Kidney (tissue), 13 donors: ENCODE measurements at regions not wholly inside any gene's neighbourhood (a gene's known extent, or its start where the extent isn't known, plus 50 kb on each side); places are given as distances from the start of the nearest gene placed in this dataset.

Experiments
- DNase-seq, 5 donors: peaks; one replicate each; pipeline ENCODE4 v3.0.0-alpha.2; 2013 to 2020
- FAIRE-seq: peaks from 2 replicates; lab custom pipeline; 2012; peaks lifted over from hg19 to GRCh38; lab: Jason Lieb, UNC
- H3K27ac ChIP-seq, 2 donors: one replicate each; pipeline ENCODE4 v1.7.0; 2013; ENCODE audit warnings: low read depth in 2 of 2, low read length in 2 of 2, inconsistent platforms in 1 of 2
- H3K27me3 ChIP-seq: one replicate; pipeline ENCODE4 v1.7.1; 2013; ENCODE audit warnings: low read length, inconsistent platforms; ENCODE audit not compliant: control insufficient read depth, insufficient read depth
- H3K36me3 ChIP-seq, 3 donors: one replicate each; pipeline versions ENCODE4 v1.7.0 to v1.7.1; 2013; ENCODE audit warnings: low read length in 3 of 3, control low read depth in 1 of 3, inconsistent platforms in 1 of 3; ENCODE audit not compliant: insufficient read depth in 3 of 3, control insufficient read depth in 2 of 3
- H3K4me1 ChIP-seq, 3 donors: one replicate each; pipeline versions ENCODE4 v1.7.0 to v1.7.1; 2013; ENCODE audit warnings: low read length in 3 of 3, inconsistent platforms in 1 of 3, low read depth in 1 of 3; ENCODE audit not compliant: control insufficient read depth in 2 of 3, insufficient read depth in 2 of 3
- H3K4me3 ChIP-seq, 3 donors: one replicate each; pipeline versions ENCODE4 v1.7.0 to v1.8.1; 2013; ENCODE audit warnings: low read length in 3 of 3, control low read depth in 1 of 3, inconsistent platforms in 1 of 3
- H3K9ac ChIP-seq, 3 donors: one replicate each; pipeline versions ENCODE4 v1.7.0 to v1.7.1; 2013; ENCODE audit warnings: low read length in 3 of 3, control low read depth in 1 of 3, inconsistent platforms in 1 of 3
- H3K9me3 ChIP-seq, 3 donors: one replicate each; pipeline versions ENCODE4 v1.7.0 to v1.7.1; 2013; ENCODE audit warnings: low read length in 3 of 3, control low read depth in 1 of 3, inconsistent platforms in 1 of 3; ENCODE audit not compliant: control insufficient read depth in 2 of 3, insufficient read depth in 1 of 3
- CTCF ChIP-seq: IDR thresholded peaks from 3 replicates; pipeline ENCODE4 v1.5.1; 2012; ENCODE audit warnings: mild to moderate bottlenecking, moderate library complexity, borderline replicate concordance; ENCODE audit not compliant: insufficient read depth; ENCODE audit errors: extremely low read depth
- intact Hi-C: fragments of 100-400 bp; cut with DNase I; formaldehyde crosslinking; loops from one replicate; pipeline ENCODE4 v1.11.1; 2022
- donor health status: control.
- donor health status: control.
- donor health status: control.
- donor health status: control.
- donor health status: control.
- donor health status: DM: yes; HTN: yes; CAD: no.
- donor health status: Normal renal cell carcinoma (clear cell type).

GRCh38 chrX:104330966-104331365 lies 76.2 kb upstream of the ESX1 start:
- H3K27ac ChIP-seq = no peak overlapping the region
- FAIRE-seq = no peak
- H3K4me3 ChIP-seq = no peak overlapping the region
- no peak overlapping the region for H3K9ac ChIP-seq
- H3K36me3 ChIP-seq = no peaks in the 10 kb centered on the region
- no peak for DNase-seq
- no peaks in the 10 kb centered on the region for H3K4me1 ChIP-seq
- no peaks in the 10 kb centered on the region for H3K27me3 ChIP-seq
- no peaks in the 10 kb centered on the region for H3K9me3 ChIP-seq
- intact Hi-C loops = no loop called here
- no peak for TF ChIP-seq CTCF

GRCh38 chrX:104329731-104330130 lies 75.0 kb upstream of the ESX1 start:
- no peaks in the 10 kb centered on the region for H3K27me3 ChIP-seq
- H3K9me3 ChIP-seq = no peaks in the 10 kb centered on the region
- no peaks in the 10 kb centered on the region for H3K36me3 ChIP-seq
- DNase-seq = no peak
- no peaks in the 10 kb centered on the region for H3K4me1 ChIP-seq
- no peak for TF ChIP-seq CTCF
- H3K4me3 ChIP-seq = no peak overlapping the region
- no peak overlapping the region for H3K9ac ChIP-seq
- FAIRE-seq = no peak
- H3K27ac ChIP-seq = no peak overlapping the region
- intact Hi-C loops = no loop called here

DNA sequence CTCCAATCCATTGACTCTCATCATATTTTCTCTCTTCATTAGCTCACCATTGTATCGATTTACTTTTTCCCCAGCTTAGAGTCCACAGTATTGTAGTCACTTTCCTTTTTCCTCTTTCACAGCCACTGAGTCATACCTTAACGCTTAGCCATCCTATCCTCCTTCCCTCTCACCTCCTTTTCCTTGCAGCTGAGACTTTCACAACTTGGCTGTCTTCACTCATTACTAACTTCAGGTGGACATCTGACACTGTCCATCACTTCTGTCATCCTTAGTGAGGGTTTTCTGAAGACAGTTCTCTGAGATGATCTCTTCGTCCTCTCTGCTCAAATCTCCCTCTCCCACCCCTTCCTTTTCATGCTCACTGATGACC lies 70.5 kb upstream of the ESX1 start:
- FAIRE-seq = no peak
- no peak for DNase-seq
- intact Hi-C loops = no loop called here

More for the DNA sequence above, 70.5 kb upstream of the ESX1 start:
- Histone ChIP-seq H3K9ac (no peak overlapping the region), H3K36me3 (no peaks in the 10 kb centered on the region), H3K27me3 (no peaks in the 10 kb centered on the region), H3K9me3 (no peaks in the 10 kb centered on the region), H3K4me3 (no peak overlapping the region), H3K27ac (no peak overlapping the region), H3K4me1 (no peaks in the 10 kb centered on the region)
- TF ChIP-seq CTCF = no peak
